Gastroesophageal sphincter (tissue), 4 donors: ENCODE measurements at regions not wholly inside any gene's neighbourhood (a gene's known extent, or its start where the extent isn't known, plus 50 kb on each side); places are given as distances from the start of the nearest gene placed in this dataset.
A peak's percentile ranks its signal among the peaks of the same experiment; 100 is the strongest.

Experiments used
- ATAC-seq: fragments of 150-250 bp; one replicate; pipeline ENCODE4 v1.9.1; 2016; ENCODE audit warnings: mild to moderate bottlenecking, moderate library complexity
- H3K27ac ChIP-seq, 4 donors: fragments of 200-600 bp; sonication (generic) in 3 of 4; 1 replicate in 3 of 4; 2 replicates in 1 of 4; pipeline ENCODE4 v1.5.1; 2016 to 2019
- H3K27me3 ChIP-seq: fragments of 200-600 bp; sonication (generic); one replicate; pipeline ENCODE4 v1.5.1; 2019
- H3K36me3 ChIP-seq, 2 donors: fragments of 200-600 bp; sonication (generic); one replicate each; pipeline ENCODE4 v1.5.1; 2019; ENCODE audit warnings: control low read depth in 1 of 2
- H3K4me1 ChIP-seq, 3 donors: fragments of 200-600 bp; sonication (generic); 1 replicate in 2 of 3; 2 replicates in 1 of 3; pipeline ENCODE4 v1.5.1; 2016 to 2019; ENCODE audit warnings: control low read depth in 2 of 3
- H3K4me3 ChIP-seq, 2 donors: fragments of 200-600 bp; sonication (generic); one replicate each; pipeline ENCODE4 v1.5.1; 2019; ENCODE audit warnings: mild to moderate bottlenecking in 1 of 2, moderate library complexity in 1 of 2
- H3K9me3 ChIP-seq, 3 donors: fragments of 200-600 bp; sonication (generic); one replicate each; pipeline ENCODE4 v1.5.1; 2017 to 2019; ENCODE audit warnings: control low read depth in 2 of 3
- CTCF ChIP-seq, 4 experiments: fragments of 200-600 bp in 2 of 4; fragments of 450-650 bp in 2 of 4; sonication (generic) in 1 of 4; IDR thresholded peaks; one replicate each; pipeline ENCODE4 v1.5.1; 2017 to 2019; ENCODE audit warnings: antibody characterized with exemption in 4 of 4, mild to moderate bottlenecking in 2 of 4, moderate library complexity in 2 of 4
- EP300 ChIP-seq: sonication (generic); formaldehyde crosslinking; IDR thresholded peaks from one replicate; pipeline ENCODE4 v1.6.1; 2017; ENCODE audit warnings: antibody characterized with exemption, mild to moderate bottlenecking
- POLR2A ChIP-seq, 2 donors: fragments of 450-650 bp; IDR thresholded peaks; one replicate each; pipeline ENCODE4 v1.6.1; 2017; ENCODE audit warnings: antibody characterized with exemption in 2 of 2, mild to moderate bottlenecking in 2 of 2, moderate library complexity in 1 of 2
- POLR2AphosphoS5 ChIP-seq: sonication (generic); formaldehyde crosslinking; IDR thresholded peaks from one replicate; pipeline ENCODE4 v1.6.1; 2017; ENCODE audit warnings: antibody characterized with exemption
- WGBS, 2 donors: methylation state at CpG; one replicate each; pipeline ENCODE4 v1.1.5; 2018; ENCODE audit warnings: low coverage in 1 of 2; 5-methylcytosine and 5-hydroxymethylcytosine counted together

GRCh38 chrX:15985937-15986336 is 131.3 kb upstream of the AP1S2 start:
- H3K27me3 ChIP-seq: no peaks in the 10 kb centered on the region
- no peaks in the 10 kb centered on the region for H3K36me3 ChIP-seq
- H3K4me3 ChIP-seq: no peak overlapping the region
- no peaks in the 10 kb centered on the region for H3K4me1 ChIP-seq
- WGBS, 2 donors: no CpG with 5 or more reads among the region's 2 CpGs
- TF ChIP-seq POLR2A (IDR thresholded peaks at IDR 0.05) (no peak), EP300 (no peak), CTCF (IDR thresholded peaks at IDR 0.05) (no peak), POLR2AphosphoS5 (no peak)
- H3K27ac ChIP-seq: no peak overlapping the region
- H3K9me3 ChIP-seq: no peaks in the 10 kb centered on the region
- no peak for ATAC-seq

- no peak for ATAC-seq
- no CpG with 5 or more reads among the region's 1 CpG for WGBS, 2 donors
- Histone ChIP-seq H3K27ac (no peak overlapping the region), H3K27me3 (no peaks in the 10 kb centered on the region), H3K36me3 (no peaks in the 10 kb centered on the region), H3K4me3 (no peak overlapping the region), H3K9me3 (no peaks in the 10 kb centered on the region), H3K4me1 (no peaks in the 10 kb centered on the region)
- TF ChIP-seq EP300: no peak
- no peak for TF ChIP-seq CTCF (IDR thresholded peaks at IDR 0.05)
- no peak for TF ChIP-seq POLR2A (IDR thresholded peaks at IDR 0.05)
- TF ChIP-seq POLR2AphosphoS5: no peak
Observed at GRCh38 chrX:15983034-15983433, 128.4 kb upstream of the AP1S2 start.

- Histone ChIP-seq H3K36me3 (no peaks in the 10 kb centered on the region), H3K27me3 (no peaks in the 10 kb centered on the region), H3K9me3 (no peaks in the 10 kb centered on the region), H3K27ac (no peak overlapping the region), H3K4me1 (no peaks in the 10 kb centered on the region), H3K4me3 (no peak overlapping the region)
- WGBS, 2 donors: 50 to 76% methylated on average over 1 to 2 of the region's 3 CpGs
- TF ChIP-seq POLR2A (IDR thresholded peaks at IDR 0.05) (no peak), EP300 (no peak), POLR2AphosphoS5 (no peak), CTCF (IDR thresholded peaks at IDR 0.05) (no peak)
- ATAC-seq: no peak
Observed at GRCh38 chrX:15977644-15978043, 123.0 kb upstream of the AP1S2 start.

- WGBS, 2 donors: 50% methylated on average over 1 of the region's 1 CpG; no CpG with 5 or more reads in 1 of the 2 donors
- H3K4me1 ChIP-seq: no peaks in the 10 kb centered on the region
- no peak overlapping the region for H3K4me3 ChIP-seq
- no peak overlapping the region for H3K27ac ChIP-seq
- no peaks in the 10 kb centered on the region for H3K27me3 ChIP-seq
- no peaks in the 10 kb centered on the region for H3K36me3 ChIP-seq
- TF ChIP-seq POLR2A (IDR thresholded peaks at IDR 0.05): no peak
- TF ChIP-seq POLR2AphosphoS5: no peak
- no peak for TF ChIP-seq EP300
- no peak for TF ChIP-seq CTCF (IDR thresholded peaks at IDR 0.05)
- ATAC-seq: no peak
- H3K9me3 ChIP-seq: no peaks in the 10 kb centered on the region
Observed at GRCh38 chrX:15976396-15976795, 121.8 kb upstream of the AP1S2 start.

GRCh38 chrX:15973946-15974345 is 119.3 kb upstream of the AP1S2 start:
- TF ChIP-seq CTCF (IDR thresholded peaks at IDR 0.05) (no peak), POLR2A (IDR thresholded peaks at IDR 0.05) (no peak), EP300 (no peak), POLR2AphosphoS5 (no peak)
- Histone ChIP-seq H3K27ac (no peak overlapping the region), H3K4me3 (no peak overlapping the region), H3K27me3 (no peaks in the 10 kb centered on the region), H3K9me3 (no peaks in the 10 kb centered on the region), H3K36me3 (no peaks in the 10 kb centered on the region), H3K4me1 (no peaks in the 10 kb centered on the region)
- peak; percentile 68 for ATAC-seq
- 33 to 41% methylated on average over 1 to 3 of the region's 3 CpGs for WGBS, 2 donors
